Endometrium (tissue), 2 donors: ENCODE measurements at regions not wholly inside any gene's neighbourhood (a gene's known extent, or its start where the extent isn't known, plus 50 kb on each side); places are given as distances from the start of the nearest gene placed in this dataset.
"Not testable (repeated sequence)": the region's sequence is repeated elsewhere in the genome, so short reads cannot be mapped to it uniquely, and the experiment has no call there.

Experiments
- FAIRE-seq: peaks from 2 replicates; lab custom pipeline; 2012; peaks lifted over from hg19 to GRCh38; lab: Jason Lieb, UNC
- donor health status: control.
- donor health status: control.

GRCh38 chr5:96319981-96320739 is 112.9 kb downstream of the PCSK1 start:
- FAIRE-seq = not testable (repeated sequence)

- FAIRE-seq = no peak
These were observed 114.4 kb downstream of the PCSK1 start for GRCh38 chr5:96318569-96319110.

GRCh38 chr5:96317945-96318344 is 115.1 kb downstream of the PCSK1 start:
- FAIRE-seq = no peak

GRCh38 chr5:96316487-96316886 is 116.6 kb downstream of the PCSK1 start:
- FAIRE-seq = no peak

- no peak for FAIRE-seq
These were observed 117.0 kb downstream of the PCSK1 start for GRCh38 chr5:96316017-96316416.

GRCh38 chr5:96315431-96315830 is 117.6 kb downstream of the PCSK1 start:
- FAIRE-seq = no peak

- FAIRE-seq = no peak
These were observed 120.7 kb downstream of the PCSK1 start for GRCh38 chr5:96312383-96312782.

- not testable (repeated sequence) for FAIRE-seq
These were observed 126.0 kb downstream of the PCSK1 start for GRCh38 chr5:96307047-96307446.

GRCh38 chr5:96302174-96302738 is 130.8 kb downstream of the PCSK1 start:
- no peak for FAIRE-seq

- FAIRE-seq = no peak
These were observed 132.1 kb downstream of the PCSK1 start for GRCh38 chr5:96300976-96301375.

- no peak for FAIRE-seq
These were observed 135.2 kb downstream of the PCSK1 start for GRCh38 chr5:96297867-96298266.

GRCh38 chr5:96297290-96297689 is 135.8 kb downstream of the PCSK1 start:
- no peak for FAIRE-seq

GRCh38 chr5:96294884-96295202 is 138.2 kb downstream of the PCSK1 start:
- FAIRE-seq = no peak

- no peak for FAIRE-seq
These were observed 138.8 kb downstream of the PCSK1 start for GRCh38 chr5:96293966-96294883.

- no peak for FAIRE-seq
These were observed 140.3 kb downstream of the PCSK1 start for GRCh38 chr5:96292582-96293247.

- not testable (repeated sequence) for FAIRE-seq
These were observed 143.8 kb downstream of the PCSK1 start for GRCh38 chr5:96289287-96289686.

- FAIRE-seq = no peak
These were observed 144.2 kb downstream of the PCSK1 start for GRCh38 chr5:96288845-96289185.

GRCh38 chr5:96288166-96288844 is 144.7 kb downstream of the PCSK1 start:
- FAIRE-seq = no peak

- FAIRE-seq = no peak
These were observed 145.9 kb downstream of the PCSK1 start for GRCh38 chr5:96287136-96287535.

- FAIRE-seq = no peak
These were observed 147.2 kb downstream of the PCSK1 start for GRCh38 chr5:96285823-96286222.

GRCh38 chr5:96284727-96285389 is 148.2 kb downstream of the PCSK1 start:
- FAIRE-seq = no peak
